Muscle layer of colon (tissue), 2 donors: ENCODE measurements at regions not wholly inside any gene's neighbourhood (a gene's known extent, or its start where the extent isn't known, plus 50 kb on each side); places are given as distances from the start of the nearest gene placed in this dataset.
"Not testable (repeated sequence)": the region's sequence is repeated elsewhere in the genome, so short reads cannot be mapped to it uniquely, and the experiment has no call there.

Experiments
- H3K27ac ChIP-seq: one replicate; pipeline ENCODE4 v1.7.0; 2013; ENCODE audit warnings: low read depth, mild to moderate bottlenecking, low read length, moderate library complexity
- H3K27me3 ChIP-seq, 2 donors: one replicate each; pipeline ENCODE4 v1.7.0; 2013; ENCODE audit warnings: low read length in 2 of 2, mild to moderate bottlenecking in 2 of 2; ENCODE audit not compliant: insufficient read depth in 2 of 2, control insufficient read depth in 1 of 2
- H3K36me3 ChIP-seq: one replicate; pipeline ENCODE4 v1.7.0; 2013; ENCODE audit warnings: mild to moderate bottlenecking, low read length; ENCODE audit not compliant: insufficient read depth
- H3K4me1 ChIP-seq: one replicate; pipeline ENCODE4 v1.7.0; 2013; ENCODE audit warnings: mild to moderate bottlenecking, low read length; ENCODE audit not compliant: insufficient read depth
- H3K4me3 ChIP-seq, 2 donors: one replicate each; pipeline ENCODE4 v1.7.0; 2013; ENCODE audit warnings: low read length in 2 of 2, low read depth in 1 of 2, mild to moderate bottlenecking in 1 of 2, moderate library complexity in 1 of 2
- H3K9ac ChIP-seq: one replicate; pipeline ENCODE4 v1.7.0; 2013; ENCODE audit warnings: low read length
- H3K9me3 ChIP-seq: one replicate; pipeline ENCODE4 v1.7.0; 2013; ENCODE audit warnings: mild to moderate bottlenecking, low read length
- donor health status: abdominal sarcoma.
- donor health status: Adenocarcinoma of cecum.

DNA sequence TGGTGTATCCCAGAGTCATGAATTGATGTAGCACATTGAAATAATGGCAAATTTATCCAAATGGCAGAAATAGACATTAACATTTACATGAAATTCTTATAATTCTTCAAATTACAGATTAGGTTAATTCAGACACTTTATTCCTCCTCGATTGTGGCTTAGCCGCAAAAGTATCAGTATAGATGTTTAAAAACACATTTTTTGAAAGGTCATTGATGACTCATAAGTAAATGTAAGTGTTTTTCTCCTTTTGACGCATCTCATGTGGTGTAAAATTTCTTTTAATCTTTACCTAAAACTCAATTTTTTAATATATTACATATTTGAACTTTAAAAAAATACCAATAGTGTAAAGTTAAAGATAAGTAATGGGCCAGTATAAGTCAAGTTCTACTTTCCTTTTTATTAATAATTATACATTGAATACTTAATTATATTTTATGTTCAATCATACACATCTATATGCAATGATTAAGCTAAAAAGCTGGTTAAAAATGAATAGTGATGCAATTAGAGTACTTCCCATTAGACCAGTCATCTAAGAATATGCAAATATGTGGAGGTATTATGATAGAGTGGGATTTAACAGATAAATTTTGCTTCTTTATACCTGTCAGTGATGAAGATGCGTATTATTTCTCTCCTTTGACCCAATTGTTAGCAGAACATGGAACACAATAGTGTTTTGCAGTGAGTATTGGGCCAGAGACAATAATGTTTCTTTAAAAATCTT lies 678.1 kb upstream of the DPPA4 start:
- Histone ChIP-seq H3K9ac (no peak overlapping the region), H3K27ac (no peak overlapping the region), H3K4me3 (no peak overlapping the region), H3K4me1 (no peaks in the 10 kb centered on the region), H3K9me3 (no peaks in the 10 kb centered on the region), H3K36me3 (no peaks in the 10 kb centered on the region), H3K27me3 (no peaks in the 10 kb centered on the region)

DNA sequence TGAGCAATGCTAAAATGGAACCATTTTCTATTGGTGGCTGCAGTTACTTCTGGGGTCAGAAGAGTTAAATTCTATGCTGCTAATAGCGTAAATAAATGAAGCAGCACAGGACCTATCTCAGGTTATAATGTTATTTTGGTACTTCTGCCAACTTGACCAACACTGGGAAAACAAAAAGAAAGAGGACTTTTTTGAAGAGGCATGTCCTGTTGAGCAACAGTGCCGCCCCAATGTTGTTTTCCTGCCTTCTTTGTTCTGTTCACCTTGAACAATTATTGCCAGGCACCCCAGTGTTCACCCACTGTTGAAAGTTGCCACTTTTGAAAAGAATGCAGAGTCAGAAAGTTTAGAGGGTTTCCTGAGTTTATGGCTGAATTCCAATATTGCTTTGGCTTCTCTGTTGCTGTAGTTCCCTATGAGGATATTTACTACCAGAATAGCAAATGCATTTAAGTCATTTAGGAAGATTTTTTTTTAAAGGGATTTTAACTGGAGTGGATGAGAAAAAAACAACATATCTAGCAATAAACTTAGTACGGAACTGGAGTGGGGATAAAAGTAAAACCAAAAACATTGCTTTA lies 679.0 kb upstream of the DPPA4 start:
- no peaks in the 10 kb centered on the region for H3K4me1 ChIP-seq
- no peaks in the 10 kb centered on the region for H3K36me3 ChIP-seq
- no peak overlapping the region for H3K27ac ChIP-seq
- no peak overlapping the region for H3K4me3 ChIP-seq
- no peaks in the 10 kb centered on the region for H3K9me3 ChIP-seq
- no peak overlapping the region for H3K9ac ChIP-seq
- no peaks in the 10 kb centered on the region for H3K27me3 ChIP-seq

DNA sequence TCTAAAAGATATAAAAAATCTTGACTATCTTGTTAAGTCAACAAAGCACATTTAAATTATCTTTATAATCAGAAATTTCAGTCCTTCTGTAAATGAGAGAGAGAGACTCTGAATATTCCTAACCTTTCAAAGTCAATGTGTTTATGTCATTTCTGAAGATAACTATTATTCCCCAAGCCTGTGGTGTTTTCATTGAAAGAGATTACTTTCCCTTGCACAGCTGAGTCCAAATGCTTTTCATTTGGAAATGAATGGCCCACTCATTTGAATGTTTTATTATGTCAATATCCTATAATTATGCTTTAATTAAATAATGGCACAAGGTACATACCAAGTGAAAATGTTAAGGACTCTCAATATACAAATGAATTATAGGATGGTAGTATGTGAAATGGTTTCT lies 680.0 kb upstream of the DPPA4 start:
- Histone ChIP-seq H3K9me3 (no peaks in the 10 kb centered on the region), H3K4me1 (no peaks in the 10 kb centered on the region), H3K4me3 (no peak overlapping the region), H3K27me3 (no peaks in the 10 kb centered on the region), H3K27ac (no peak overlapping the region), H3K36me3 (no peaks in the 10 kb centered on the region), H3K9ac (no peak overlapping the region)

GRCh38 chr3:110021659-110022058 lies 684.3 kb upstream of the DPPA4 start:
- no peaks in the 10 kb centered on the region for H3K27me3 ChIP-seq
- no peak overlapping the region for H3K27ac ChIP-seq
- no peaks in the 10 kb centered on the region for H3K9me3 ChIP-seq
- H3K36me3 ChIP-seq = no peaks in the 10 kb centered on the region
- no peak overlapping the region for H3K4me3 ChIP-seq
- H3K9ac ChIP-seq = no peak overlapping the region
- H3K4me1 ChIP-seq = no peaks in the 10 kb centered on the region

- not testable (repeated sequence) for H3K9me3 ChIP-seq, H3K4me3 ChIP-seq, H3K36me3 ChIP-seq, H3K27me3 ChIP-seq, H3K27ac ChIP-seq, H3K4me1 ChIP-seq, H3K9ac ChIP-seq
These were observed 685.7 kb upstream of the DPPA4 start for GRCh38 chr3:110023022-110023421.

GRCh38 chr3:110026421-110026820 lies 689.1 kb upstream of the DPPA4 start:
- Histone ChIP-seq H3K9me3 (no peaks in the 10 kb centered on the region), H3K27ac (no peak overlapping the region), H3K36me3 (no peaks in the 10 kb centered on the region), H3K27me3 (no peaks in the 10 kb centered on the region), H3K9ac (no peak overlapping the region), H3K4me1 (no peaks in the 10 kb centered on the region), H3K4me3 (no peak overlapping the region)

DNA sequence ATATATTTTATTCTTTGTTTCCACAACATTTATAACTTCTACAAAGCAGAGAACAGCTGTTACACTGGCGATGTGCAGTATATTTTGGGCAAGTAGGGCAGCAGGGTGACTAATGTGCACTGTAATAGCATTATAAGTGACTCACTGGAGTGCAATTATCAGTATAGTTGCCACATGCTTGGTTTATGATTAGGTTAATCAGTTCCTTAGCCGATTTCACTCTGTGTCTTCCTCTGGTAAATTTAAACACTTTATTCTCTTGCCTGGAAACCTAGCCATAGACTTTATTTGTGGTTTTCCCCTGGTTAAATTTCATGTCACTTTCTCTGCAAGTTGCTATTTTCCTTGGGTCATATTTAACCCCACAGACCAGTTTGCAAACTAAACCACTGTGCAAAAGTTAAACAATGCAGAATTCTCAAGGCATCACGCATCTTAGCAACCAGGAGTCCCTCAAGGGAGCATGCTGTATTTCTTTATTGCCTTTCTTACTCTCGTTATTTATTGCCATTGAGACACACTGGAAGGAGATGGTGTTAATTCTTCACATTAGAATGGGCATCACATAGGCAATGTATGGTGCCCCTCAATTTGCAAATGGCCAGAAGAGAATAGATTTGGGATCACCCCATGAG lies 690.2 kb upstream of the DPPA4 start:
- Histone ChIP-seq H3K4me1 (no peaks in the 10 kb centered on the region), H3K27me3 (no peaks in the 10 kb centered on the region), H3K9me3 (no peaks in the 10 kb centered on the region), H3K9ac (no peak overlapping the region), H3K36me3 (no peaks in the 10 kb centered on the region), H3K4me3 (no peak overlapping the region), H3K27ac (no peak overlapping the region)

GRCh38 chr3:110031975-110032374 lies 694.6 kb upstream of the DPPA4 start:
- H3K9me3 ChIP-seq = no peaks in the 10 kb centered on the region
- no peak overlapping the region for H3K9ac ChIP-seq
- no peak overlapping the region for H3K4me3 ChIP-seq
- H3K4me1 ChIP-seq = no peaks in the 10 kb centered on the region
- H3K36me3 ChIP-seq = no peaks in the 10 kb centered on the region
- no peaks in the 10 kb centered on the region for H3K27me3 ChIP-seq
- H3K27ac ChIP-seq = no peak overlapping the region

DNA sequence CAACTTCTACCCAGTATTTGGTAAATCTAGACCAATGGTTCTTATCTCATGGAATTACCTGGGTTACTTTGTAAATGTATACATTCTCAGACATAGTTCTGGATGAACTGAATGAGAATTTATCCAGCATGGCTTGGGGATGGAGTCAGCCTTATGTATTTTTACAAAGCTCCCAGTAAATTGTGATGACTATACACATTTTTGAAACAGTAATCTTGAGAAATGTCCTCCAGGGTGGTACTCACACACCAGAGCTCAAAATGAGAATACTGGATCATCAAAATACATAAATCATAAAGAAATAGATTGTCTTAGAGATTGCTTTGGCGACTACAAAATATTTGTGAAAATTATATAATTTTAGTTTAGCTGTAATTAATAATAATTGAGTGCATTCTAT lies 722.1 kb upstream of the DPPA4 start:
- Histone ChIP-seq H3K4me3 (no peak overlapping the region), H3K36me3 (no peaks in the 10 kb centered on the region), H3K27me3 (no peaks in the 10 kb centered on the region), H3K9me3 (no peaks in the 10 kb centered on the region), H3K4me1 (no peaks in the 10 kb centered on the region), H3K9ac (no peak overlapping the region), H3K27ac (no peak overlapping the region)

DNA sequence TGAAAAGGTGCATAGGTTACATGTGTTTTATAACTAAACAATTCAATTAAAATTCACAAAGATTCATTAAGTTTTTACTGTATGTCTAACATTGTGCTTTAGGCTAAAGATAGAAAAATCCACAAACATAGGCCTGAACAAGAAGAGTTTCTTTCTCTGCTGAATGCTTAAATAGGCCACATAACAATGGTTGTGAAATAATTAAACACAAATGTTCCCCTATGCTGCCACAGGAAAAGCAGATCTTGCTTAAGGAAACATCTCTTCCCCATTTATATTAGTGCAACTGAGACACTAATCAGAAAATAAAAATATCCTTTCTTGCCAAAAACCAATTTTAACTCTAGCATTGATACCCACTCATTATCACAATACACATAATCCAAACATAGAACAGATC lies 725.4 kb upstream of the DPPA4 start:
- H3K36me3 ChIP-seq = no peaks in the 10 kb centered on the region
- H3K4me3 ChIP-seq = no peak overlapping the region
- H3K27me3 ChIP-seq = no peaks in the 10 kb centered on the region
- H3K4me1 ChIP-seq = no peaks in the 10 kb centered on the region
- no peak overlapping the region for H3K9ac ChIP-seq
- H3K27ac ChIP-seq = no peak overlapping the region
- no peaks in the 10 kb centered on the region for H3K9me3 ChIP-seq

DNA sequence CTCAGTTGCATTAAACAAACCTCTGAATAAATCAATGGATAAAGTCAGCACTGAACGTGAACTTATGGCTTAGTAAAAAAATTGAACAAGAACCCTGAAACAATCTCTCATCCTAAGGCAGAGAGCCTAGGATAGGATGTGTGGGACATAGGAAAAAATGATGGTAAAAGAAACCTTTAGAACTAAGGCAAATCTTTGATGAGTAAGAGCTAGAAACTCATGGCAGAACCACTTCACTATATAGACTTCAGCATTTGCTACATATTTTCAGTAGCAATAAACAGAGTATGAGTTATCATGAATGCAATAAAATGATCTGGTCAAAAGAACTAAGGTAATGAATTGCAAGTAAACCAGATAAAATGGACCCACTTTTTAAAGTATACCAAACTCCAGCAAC lies 725.8 kb upstream of the DPPA4 start:
- Histone ChIP-seq H3K27me3 (no peaks in the 10 kb centered on the region), H3K9ac (no peak overlapping the region), H3K36me3 (no peaks in the 10 kb centered on the region), H3K9me3 (no peaks in the 10 kb centered on the region), H3K4me1 (no peaks in the 10 kb centered on the region), H3K27ac (no peak overlapping the region), H3K4me3 (no peak overlapping the region)

DNA sequence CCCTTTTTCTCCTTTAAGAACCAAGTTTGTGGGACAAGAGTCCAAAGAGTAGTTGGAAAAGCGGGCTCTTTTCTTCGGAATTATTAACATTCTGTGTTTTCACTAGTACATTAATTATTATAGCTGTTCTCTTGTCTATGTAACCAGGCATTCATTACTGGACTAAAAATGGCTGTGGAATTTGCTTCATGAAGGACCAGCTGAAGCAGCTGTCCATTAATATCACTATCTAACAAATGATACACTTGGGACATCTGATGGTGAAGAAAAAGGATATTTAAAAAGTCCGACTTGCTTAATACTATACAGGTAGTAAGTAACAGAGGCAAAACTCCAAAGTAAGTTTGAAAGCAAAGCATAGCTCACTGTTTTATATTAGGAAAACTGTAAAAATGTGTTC lies 728.9 kb upstream of the DPPA4 start:
- H3K27ac ChIP-seq = no peak overlapping the region
- H3K36me3 ChIP-seq = no peaks in the 10 kb centered on the region
- H3K4me3 ChIP-seq = no peak overlapping the region
- H3K9me3 ChIP-seq = no peaks in the 10 kb centered on the region
- H3K27me3 ChIP-seq = no peaks in the 10 kb centered on the region
- H3K9ac ChIP-seq = no peak overlapping the region
- peaks cover 5% of the 10 kb centered on the region for H3K4me1 ChIP-seq
